Liver (tissue), 3 donors: ENCODE measurements at regions not wholly inside any gene's neighbourhood (a gene's known extent, or its start where the extent isn't known, plus 50 kb on each side); places are given as distances from the start of the nearest gene placed in this dataset.

Experiments
- ATF3 ChIP-seq: IDR thresholded peaks from 2 replicates; pipeline ENCODE4 v1.6.1; 2016; ENCODE audit warnings: antibody characterized with exemption
- CTCF ChIP-seq: fragments of 150-350 bp; IDR thresholded peaks from 2 replicates; pipeline ENCODE4 v1.5.1; 2017; ENCODE audit warnings: improper control_type of control experiment, low read depth, low read length; ENCODE audit not compliant: missing input control
- HNF4A ChIP-seq, 2 donors: conservative IDR thresholded peaks; 2 replicates each; pipeline ENCODE4 v1.6.1; 2016; ENCODE audit warnings: antibody characterized with exemption in 2 of 2, mild to moderate bottlenecking in 2 of 2
- MAX ChIP-seq: IDR thresholded peaks from 2 replicates; pipeline ENCODE4 v1.6.1; 2016; ENCODE audit warnings: antibody characterized with exemption
- RAD21 ChIP-seq, 2 donors: IDR thresholded peaks; 2 replicates each; pipeline ENCODE4 v1.6.1; 2016; ENCODE audit warnings: antibody characterized with exemption in 2 of 2, mild to moderate bottlenecking in 2 of 2
- REST ChIP-seq: IDR thresholded peaks from 2 replicates; pipeline ENCODE4 v1.6.1; 2016; ENCODE audit warnings: antibody characterized with exemption, mild to moderate bottlenecking
- TAF1 ChIP-seq: conservative IDR thresholded peaks from 2 replicates; pipeline ENCODE4 v1.6.1; 2016; ENCODE audit warnings: antibody characterized with exemption, mild to moderate bottlenecking
- donor health status: healthy.
- donor health status: healthy.

GRCh38 chr2:60608679-60609078 is 55.2 kb upstream of the BCL11A start:
- TF ChIP-seq RAD21 (IDR thresholded peaks at IDR 0.05) (no peak), CTCF (no peak), ATF3 (no peak), MAX (no peak), HNF4A (conservative IDR thresholded peaks at IDR 0.05) (no peak), TAF1 (no peak), REST (no peak)
